ENCODE measurements at regions not wholly inside any gene's neighbourhood (a gene's known extent, or its start where the extent isn't known, plus 50 kb on each side); places are given as distances from the start of the nearest gene placed in this dataset.
"Not testable (repeated sequence)": the region's sequence is repeated elsewhere in the genome, so short reads cannot be mapped to it uniquely, and the experiment has no call there.

GRCh38 chr11:13797616-13798015 lies 129.1 kb downstream of the FAR1 start:
- TF ChIP-seq, protein P1, sequence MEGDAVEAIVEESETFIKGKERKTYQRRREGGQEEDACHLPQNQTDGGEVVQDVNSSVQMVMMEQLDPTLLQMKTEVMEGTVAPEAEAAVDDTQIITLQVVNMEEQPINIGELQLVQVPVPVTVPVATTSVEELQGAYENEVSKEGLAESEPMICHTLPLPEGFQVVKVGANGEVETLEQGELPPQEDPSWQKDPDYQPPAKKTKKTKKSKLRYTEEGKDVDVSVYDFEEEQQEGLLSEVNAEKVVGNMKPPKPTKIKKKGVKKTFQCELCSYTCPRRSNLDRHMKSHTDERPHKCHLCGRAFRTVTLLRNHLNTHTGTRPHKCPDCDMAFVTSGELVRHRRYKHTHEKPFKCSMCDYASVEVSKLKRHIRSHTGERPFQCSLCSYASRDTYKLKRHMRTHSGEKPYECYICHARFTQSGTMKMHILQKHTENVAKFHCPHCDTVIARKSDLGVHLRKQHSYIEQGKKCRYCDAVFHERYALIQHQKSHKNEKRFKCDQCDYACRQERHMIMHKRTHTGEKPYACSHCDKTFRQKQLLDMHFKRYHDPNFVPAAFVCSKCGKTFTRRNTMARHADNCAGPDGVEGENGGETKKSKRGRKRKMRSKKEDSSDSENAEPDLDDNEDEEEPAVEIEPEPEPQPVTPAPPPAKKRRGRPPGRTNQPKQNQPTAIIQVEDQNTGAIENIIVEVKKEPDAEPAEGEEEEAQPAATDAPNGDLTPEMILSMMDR (IDR thresholded peaks at IDR 0.05; ENCODE audit: low read length): not testable (repeated sequence)
- TF ChIP-seq EZH2 (optimal IDR thresholded peaks at IDR 0.05; ENCODE audit: low read depth, low read length): not testable (repeated sequence)

Measured in MM.1S (cell line).